ENCODE measurements at regions not wholly inside any gene's neighbourhood (a gene's known extent, or its start where the extent isn't known, plus 50 kb on each side); places are given as distances from the start of the nearest gene placed in this dataset.

DNA sequence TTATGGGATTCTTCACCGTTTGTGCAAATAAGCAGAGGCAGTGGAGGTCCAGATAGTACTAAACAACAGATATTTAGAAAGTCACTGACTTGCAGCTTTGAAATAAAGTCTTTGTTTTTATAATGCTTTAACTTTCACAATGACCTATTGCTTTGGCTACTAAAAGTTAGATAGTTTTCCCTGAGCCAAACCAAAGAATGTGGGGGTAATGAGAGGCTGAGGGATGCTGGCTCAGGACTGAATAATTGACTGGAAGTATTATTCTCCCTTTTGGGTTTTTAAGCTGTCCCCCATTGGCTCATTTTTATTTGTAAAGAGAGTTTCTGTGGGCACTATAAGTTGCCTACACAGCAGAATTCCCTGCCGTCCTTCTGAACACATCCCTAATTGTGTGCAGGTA lies 99.2 kb upstream of the ACTBL2 start:
- FAIRE-seq, result no peak

DNA sequence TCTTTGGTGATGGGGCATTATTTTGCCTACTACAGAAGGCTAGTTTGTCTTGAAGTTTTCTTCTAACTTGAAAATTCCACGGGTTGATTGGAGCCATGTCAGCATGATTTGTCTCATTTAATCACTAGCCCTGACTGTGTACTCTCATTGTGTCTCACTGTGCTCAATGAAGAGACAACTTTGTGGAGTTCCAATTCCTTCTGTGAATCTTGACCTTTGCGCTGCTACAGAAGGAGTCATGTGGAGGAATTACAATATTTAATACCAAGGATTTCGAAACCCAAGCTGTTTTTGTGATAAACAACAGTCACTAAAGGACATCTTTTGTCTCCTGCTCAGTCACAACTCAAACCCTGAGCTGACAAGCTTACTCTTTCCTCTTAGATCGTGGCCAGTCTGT lies 98.6 kb upstream of the ACTBL2 start:
- no peak for FAIRE-seq

DNA sequence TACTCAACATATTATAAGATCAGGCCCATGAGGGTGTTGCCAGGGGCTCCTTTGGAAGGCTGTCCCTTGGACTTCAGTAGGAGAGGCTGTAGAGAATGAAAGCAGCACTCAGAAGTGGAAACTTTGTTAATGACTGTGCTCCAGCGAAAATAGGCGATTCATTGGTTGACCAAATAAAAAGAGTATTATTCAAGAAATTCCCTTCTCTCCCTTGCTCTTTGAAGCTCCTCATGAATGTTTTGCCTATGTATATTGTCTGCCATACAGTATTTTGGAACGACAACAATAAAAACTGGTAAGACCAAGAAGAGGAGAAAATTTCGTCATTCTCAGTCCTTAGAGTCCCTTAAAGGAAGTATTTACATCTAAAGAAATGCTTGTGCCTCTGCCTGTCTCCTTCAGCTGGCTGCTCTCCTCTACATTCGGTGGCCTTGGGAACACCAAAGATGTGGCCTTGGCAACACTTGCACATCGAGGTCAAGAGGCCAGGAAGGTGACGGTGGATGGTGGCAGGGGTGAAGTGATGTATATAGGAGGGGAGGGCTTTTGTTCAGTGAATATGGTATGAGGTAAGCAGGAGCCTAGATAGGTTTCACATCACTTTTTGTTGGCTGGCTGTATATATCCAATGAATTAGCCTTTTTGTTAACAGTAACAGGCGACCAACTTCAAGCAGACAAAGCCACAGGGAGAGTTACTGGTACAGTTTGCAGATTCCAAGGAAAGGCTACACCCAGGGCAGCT lies 95.0 kb upstream of the ACTBL2 start:
- no peak for FAIRE-seq

DNA sequence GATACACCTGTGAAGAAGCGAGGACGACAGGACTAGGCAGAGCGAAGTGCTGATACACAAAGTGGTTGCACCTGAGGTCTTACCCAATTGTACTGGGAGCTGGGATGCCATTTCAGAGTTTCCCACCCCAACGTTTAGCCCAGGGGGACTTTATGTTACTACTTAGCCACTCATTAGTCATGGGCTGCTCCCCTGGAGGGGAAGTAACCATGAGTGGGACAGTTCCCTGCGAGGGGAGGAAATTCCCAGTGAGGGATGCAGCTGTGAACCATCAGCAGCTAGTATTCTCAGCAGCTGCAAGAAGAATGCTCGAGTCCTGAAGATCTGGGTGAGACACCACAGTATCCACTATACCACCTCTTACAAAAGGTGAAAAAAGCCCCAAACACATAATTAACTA lies 93.7 kb upstream of the ACTBL2 start:
- FAIRE-seq, result no peak

DNA sequence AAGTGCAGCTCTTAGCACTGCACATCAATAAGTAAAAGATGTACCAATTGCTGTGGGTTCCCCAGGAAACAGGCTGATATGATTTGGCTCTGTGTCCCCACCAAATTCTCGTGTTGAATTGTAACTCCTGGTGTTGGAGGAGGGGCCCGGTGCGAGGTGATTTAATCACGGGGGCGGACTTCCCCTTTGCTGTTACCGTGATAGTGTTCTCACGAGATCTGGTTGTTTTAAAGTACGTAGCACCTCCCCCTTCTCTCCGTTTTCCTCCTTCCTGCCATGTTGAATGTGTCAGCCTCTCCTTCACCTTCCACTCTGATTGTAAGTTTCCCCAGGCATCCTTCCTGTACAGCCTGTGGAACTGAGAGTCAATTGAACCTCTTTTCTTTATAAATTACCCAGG lies 93.2 kb upstream of the ACTBL2 start:
- no peak for FAIRE-seq

DNA sequence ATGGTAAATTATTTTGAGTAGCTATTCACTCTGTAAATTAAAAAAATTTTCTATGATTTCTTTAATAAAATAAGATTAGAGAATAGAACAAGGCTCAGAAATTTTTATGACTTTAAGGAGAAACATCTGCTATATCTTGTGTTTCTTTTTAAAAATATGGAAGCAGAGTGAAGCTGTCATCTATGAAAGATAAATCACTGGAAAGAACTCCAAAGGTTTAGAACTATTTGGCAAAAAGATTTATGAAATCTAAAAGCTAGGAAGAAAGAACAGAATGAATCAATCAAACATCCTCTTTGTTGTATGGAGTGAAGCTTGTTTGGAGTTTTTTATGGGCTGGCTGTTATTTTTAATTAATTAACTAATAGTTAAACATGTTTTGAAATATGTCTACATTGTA lies 89.8 kb upstream of the ACTBL2 start:
- FAIRE-seq, result no peak

DNA sequence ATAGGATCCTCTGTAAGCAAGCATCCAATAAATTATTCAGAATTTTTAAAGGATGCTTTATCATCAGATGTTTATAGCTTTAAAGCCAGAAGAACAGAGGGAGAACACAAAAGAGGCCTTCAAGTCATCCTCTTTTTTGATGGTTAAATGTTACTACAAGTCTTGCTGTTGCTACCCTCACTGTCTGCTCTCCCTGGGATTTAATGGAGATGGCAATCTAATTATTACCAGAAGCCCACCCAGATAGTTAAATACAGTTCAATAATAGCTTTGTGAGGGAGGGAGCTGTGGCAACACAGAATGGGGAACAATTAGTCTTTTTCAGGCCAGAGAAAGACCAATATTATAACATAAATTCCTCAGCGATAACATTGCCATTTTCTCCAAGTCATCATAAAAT lies 87.0 kb upstream of the ACTBL2 start:
- FAIRE-seq, result no peak

DNA sequence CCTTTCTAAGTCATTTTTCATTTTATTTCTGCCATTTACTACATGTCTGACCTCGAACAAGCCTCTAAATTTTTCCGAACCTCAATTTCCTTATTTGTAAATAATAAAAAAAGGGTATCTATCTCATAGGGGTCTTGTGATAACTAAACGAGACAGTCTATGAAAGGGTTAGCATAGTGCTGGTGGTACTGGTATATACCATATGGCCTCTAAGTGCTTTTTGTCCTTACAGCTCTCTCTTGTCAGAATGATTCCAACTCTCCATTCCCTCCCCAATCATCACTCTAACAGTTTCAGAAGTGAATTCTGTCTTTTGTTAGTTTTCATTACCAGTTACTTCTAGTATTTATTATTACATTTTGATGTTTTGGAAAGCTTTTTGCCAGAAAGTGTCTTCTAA lies 85.5 kb upstream of the ACTBL2 start:
- FAIRE-seq, result no peak

DNA sequence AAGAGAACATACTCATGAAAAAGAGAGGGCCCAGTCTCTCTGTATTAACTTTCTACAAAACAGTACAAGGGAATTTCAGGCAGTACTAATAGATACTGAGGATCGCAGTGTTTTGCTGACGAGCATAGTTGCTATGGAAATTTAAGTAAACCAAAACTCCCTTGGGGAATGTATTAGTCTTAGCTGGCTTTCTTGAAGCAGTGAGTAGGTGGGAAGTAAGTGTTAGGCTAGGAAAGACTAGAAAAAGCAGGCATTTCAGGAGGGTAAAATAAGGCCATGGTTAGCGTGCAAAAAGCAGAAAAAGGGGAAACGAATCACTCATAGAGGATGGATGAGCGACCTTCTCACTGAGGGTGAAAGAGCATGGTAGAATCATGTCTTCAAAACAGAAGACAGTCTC lies 84.3 kb upstream of the ACTBL2 start:
- no peak for FAIRE-seq

DNA sequence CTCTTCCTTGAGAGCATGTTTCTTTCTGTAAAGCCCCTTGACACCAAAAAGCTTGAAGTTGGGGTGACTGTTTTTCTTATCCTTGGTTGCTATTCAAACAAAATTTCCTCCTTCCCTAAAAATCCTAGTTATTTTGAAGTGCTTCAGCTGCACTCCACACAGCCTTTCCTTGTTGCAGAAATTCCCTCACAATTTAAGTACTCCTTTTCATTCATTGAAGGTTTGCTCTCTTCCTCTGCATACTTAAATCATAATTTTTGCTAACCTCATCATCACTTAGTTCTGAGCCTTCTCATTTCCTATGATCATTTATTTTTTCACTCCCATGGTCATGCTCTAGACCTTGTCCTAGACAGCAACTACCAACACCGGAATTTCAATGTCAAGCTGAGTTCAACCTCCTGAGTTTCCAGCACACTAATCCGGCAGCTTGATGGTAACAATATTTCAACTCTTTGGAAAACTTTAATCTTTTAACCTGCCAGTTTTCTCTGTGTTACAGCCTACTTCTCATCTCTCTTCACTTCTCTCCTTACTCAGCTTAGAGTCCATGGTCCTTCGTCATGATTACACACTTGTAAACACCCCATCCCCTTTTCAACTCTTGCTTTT lies 78.7 kb upstream of the ACTBL2 start:
- no peak for FAIRE-seq

DNA sequence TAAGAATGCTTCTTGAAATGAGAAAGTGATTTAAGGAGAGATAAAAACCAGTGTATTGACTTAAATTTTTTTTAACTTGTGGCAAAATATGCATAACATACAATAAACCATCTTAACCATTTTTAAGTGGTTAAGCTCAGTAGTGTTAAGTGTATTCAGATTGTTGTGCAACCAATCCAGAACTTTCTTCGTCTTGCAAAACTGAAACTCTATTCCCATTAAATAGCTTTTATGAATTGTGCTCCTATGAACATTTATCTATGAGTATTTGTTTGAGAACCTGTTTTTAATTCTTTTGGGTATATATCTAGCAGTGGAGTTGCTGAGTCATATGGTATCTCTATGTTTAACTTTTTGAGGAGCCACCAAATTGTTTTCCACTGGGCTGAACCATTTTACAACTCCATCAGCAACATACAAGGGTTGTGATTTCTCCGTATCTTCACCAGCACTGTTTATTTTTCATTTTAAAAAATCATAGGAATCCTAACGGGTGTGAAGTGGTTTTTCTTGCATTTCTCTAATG lies 76.6 kb upstream of the ACTBL2 start:
- no peak for FAIRE-seq

DNA sequence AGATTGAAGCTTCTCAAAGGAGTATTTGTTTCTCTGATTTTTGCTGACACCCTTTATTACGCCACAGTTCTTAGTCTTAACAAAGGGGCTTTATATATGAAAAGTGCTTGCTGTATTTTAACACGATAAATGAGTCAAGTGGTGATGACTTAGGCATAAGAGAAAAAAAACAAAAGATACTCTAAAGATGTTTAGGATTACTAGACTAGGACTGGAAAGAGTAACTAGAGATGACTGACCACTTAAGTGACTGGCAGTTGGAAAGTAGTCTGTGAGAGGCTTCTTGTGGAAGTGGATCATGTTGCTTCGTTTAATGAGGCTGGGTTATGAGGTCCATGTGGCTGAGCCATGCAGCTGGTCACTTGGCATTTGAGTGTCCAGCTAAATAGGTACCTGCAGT lies 69.4 kb upstream of the ACTBL2 start:
- FAIRE-seq, result no peak

DNA sequence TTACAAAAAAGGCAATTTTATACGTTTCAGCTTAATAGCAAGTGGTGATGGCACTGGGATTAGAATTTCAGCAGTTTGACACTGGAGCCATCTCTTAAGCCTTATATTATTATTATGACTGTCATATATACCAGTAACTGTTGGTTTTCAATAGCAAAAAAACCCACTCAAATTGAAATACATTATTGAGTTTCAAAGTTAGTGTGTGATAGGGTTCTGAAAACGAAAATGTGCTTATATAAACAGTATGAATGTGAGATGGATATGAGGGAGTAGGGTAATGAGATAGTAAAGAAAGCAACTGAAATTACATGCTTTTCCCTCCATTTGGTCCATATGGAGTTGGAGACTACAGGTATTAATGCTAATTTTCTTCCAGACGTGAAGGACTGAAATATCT lies 68.6 kb upstream of the ACTBL2 start:
- FAIRE-seq, result no peak

DNA sequence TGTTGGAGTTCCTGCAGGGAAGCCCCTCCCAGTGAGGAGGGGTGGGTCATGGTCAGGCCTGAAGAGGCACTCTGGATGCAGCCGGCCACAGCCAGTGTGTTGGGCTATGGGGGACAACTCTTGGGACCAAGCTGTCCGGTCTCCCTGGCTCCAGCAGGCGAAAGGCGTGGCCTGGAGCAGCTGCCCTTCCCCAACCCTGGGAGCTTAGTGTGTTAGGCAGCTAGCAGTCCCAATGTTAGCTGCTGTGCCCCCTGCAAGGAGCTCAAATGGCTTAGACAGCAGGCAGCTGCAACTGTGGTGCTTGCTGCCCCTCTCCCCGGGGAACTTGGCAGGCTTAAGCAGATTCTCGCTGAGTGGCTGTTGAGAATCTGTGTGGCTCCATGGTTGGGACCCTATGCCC lies 67.5 kb upstream of the ACTBL2 start:
- no peak for FAIRE-seq

DNA sequence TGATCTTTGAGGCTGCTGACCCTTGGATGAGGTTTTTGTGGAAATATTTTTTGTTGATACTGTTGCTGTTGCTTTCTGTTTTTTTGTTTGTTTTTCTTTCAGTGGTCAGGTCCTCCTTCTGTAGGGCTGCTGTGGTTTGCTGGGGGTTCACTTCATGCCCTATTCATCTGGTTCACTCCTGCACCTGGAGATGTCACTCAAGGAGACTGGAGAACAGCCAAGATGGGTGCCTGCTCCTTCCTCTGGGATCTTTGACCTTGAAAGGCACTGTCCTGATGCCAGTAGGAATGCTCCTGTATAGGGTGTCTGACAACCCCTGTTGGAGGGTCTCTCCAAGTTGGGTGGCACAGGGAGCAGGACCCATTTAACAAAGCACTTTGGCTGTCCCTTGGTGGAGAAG lies 67.0 kb upstream of the ACTBL2 start:
- FAIRE-seq, result no peak

DNA sequence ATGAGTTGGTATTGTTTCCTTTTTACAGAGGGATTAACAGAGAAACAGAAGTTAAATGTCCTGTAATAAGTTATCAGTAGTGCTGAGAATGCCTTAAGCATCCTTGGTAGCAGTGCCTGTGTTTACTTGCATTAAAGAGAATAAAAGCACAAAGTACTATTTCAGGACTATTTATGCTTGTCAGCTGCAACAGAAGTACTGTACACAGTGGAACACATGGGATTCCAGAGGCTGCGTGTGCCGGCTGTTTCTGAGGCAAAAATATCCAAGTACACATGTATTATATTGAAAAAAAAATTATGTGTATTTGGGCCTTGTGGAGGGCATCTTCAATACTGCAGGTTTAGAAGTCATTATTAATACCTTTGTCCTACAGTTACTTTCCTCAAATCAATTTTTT lies 58.2 kb upstream of the ACTBL2 start:
- FAIRE-seq, result no peak

DNA sequence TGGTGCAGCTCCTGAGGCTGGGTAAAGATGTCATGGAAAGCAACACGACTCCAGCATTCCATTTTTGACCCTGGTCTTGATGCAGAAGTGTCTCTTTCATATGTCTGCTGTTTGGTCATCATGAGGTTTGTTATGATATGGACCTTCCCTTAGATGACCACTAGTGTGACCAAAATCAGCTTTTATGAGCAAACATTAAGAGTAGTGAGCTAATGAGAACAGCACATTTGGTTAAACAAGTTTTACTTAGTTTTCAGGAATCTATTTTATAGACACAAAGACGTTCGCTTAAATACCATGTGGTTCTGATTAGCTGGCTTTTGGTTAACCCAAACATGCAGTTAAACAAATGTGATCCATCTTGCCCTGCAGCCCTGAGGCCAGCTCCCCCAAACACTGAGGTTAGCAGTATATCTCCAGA lies 56.7 kb upstream of the ACTBL2 start:
- no peak for FAIRE-seq

DNA sequence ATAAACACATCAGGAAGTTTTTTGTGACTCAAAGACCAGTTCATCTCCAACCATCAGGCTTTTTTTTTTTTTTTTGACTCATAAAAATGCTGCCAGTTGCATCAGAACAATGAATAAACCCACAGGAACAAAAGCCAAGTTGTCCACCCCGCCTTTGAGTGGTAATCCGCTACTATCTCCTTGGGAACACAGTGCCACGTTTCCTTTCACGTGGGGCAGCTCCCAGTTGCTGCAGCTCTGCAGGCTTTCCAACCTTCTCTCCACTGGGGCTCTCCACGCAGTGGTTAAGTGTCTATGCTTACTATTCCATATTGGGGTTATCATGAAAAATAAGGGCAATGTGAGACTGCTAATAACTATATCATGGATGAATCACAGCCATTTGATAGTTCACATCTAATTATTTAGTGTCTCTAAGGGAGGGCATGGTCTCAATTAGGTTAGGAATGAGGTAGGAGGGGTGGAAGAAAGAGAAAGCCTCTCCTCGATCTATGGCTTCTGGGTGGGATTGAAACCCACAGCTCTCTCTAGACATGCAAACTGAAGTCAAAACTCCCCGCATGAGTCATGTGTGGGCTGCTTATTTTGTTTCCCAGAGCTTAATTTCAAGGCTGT lies 55.8 kb upstream of the ACTBL2 start:
- FAIRE-seq, result no peak

DNA sequence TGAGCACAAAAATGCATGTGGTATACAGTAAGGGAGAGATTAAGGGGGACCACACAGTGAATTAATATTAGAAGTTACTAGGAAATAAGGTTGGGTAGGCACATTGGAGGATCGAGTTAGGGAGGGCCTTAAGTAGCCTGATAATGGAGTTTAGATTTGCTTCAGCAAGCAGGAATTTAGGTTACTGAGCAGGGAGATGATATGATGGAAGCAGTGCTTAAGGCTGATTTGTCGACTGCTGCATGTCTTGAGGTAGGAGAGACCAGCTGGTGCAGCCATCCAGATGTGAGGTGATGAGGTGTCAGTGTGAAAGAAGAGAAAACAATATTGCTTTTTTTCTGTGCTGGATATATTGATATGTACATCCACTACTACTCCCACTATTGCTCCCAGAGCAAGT lies 55.2 kb upstream of the ACTBL2 start:
- no peak for FAIRE-seq

DNA sequence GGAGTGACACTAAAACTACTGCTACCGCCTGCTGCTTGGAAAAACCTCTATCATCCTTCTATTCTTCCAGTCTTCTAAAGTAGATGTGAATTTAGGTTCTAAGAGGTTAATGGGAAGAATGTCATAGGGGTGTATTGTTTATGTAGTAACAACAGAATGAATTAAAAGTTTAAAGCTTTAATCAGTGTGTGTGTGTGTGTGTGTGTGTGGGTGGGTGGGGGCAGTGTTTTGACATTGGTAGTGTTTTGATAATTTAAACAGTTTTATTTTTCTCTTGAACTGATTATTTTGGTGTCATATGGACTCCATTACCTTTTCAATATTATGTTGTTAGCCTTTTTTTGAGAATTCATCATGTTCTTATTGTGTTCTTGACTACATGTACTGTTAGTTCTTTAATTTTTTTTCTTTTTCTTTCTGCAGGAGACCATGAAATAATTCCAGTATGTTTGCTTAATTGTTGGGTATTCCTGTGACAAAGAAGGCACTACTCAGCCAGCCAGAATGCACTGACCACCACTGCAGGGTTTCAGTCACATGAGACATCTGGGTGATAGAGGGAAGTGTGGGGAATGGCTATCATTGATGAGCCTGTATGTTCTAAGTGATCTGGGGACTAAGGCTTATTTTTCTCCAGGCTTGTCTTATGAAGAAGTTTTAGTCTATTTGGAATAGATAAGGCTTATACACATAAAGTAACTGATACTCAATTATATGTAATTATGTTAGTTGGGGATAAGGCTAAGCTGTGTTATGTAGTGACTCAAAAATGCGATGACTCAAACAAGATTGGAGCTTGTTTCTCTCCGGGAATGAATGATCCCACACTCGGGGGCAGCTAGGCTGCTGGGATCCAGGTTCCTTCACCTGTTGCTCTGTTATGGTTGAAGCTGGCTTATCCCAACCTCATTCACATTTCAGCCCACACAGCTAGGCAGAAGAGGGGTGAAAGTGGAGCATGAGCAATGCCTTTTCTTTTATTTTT lies 50.2 kb upstream of the ACTBL2 start:
- no peak for FAIRE-seq

Measured in colon (tissue), 2 donors.